ENCODE measurements at regions not wholly inside any gene's neighbourhood (a gene's known extent, or its start where the extent isn't known, plus 50 kb on each side); places are given as distances from the start of the nearest gene placed in this dataset.
"Not testable (repeated sequence)": the region's sequence is repeated elsewhere in the genome, so short reads cannot be mapped to it uniquely, and the experiment has no call there.

DNA sequence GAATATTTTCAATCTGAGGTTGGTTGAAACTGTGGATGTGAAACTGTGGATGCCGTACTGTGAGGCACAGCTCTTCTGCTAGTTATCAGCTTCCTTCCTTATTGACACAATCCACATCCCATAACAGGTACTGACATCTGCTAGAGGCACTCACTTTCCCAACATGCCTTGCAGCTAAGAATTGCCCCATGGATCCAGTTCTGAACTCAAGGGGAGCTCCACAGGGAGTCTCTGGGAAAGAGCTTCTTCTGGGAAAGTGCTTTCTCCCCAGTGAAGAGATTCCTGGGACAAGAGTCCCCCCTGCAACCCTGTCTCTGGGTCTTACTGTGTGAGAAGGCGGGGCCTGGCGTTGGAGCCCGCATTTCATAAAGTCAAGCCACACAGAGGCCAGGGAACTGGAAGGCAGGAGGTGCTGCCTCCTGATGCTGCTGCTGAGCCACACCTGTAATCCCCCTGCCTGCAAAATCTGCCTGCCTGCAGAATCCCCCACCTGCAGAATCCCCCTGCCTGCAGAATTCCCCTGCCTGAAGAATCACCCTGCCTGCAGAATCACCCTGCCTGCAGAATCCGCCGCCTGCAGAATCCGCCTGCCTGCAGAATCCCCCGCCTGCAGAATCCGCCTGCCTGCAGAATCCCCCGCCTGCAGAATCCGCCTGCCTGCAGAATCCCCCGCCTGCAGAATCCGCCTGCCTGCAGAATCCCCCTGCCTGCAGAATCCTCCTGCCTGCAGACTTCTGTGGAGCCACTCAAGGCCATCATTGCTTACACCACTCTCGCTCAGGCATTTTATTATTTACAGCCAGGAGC lies 305.4 kb downstream of the FOXL1 start:
- H3K4me1 ChIP-seq, result peaks cover 8% of the 10 kb centered on the region; the same call in 1 of the 2 replicates
- no peak overlapping the region for H3K4me2 ChIP-seq
- peaks cover 10% of the 10 kb centered on the region for H3K27me3 ChIP-seq
- no peak overlapping the region for H3K4me3 ChIP-seq
- no peak for TF ChIP-seq Cebpa-rat (IDR thresholded peaks at IDR 0.05)
- H4K20me1 ChIP-seq, result no peaks in the 10 kb centered on the region
- no peaks in the 10 kb centered on the region for H3K9me3 ChIP-seq
- no peaks in the 10 kb centered on the region for H3K36me3 ChIP-seq
- no peak overlapping the region for H3K9ac ChIP-seq
- no peak overlapping the region for H3K27ac ChIP-seq

DNA sequence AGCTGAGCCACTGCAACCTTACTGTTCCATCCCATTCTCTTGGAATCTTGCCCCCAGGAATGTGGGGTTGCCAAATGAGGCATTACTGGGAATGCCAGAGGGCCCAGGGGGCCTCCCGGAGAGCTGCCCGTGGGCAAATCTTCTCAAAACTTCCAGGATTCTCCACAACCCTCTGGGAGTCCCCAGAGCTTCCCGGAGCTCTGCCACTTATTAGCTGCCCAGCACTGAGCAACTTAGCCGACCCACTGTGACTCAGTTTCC lies 306.0 kb downstream of the FOXL1 start:
- TF ChIP-seq Cebpa-rat (IDR thresholded peaks at IDR 0.05), result no peak
- H3K36me3 ChIP-seq, result no peaks in the 10 kb centered on the region
- H3K27me3 ChIP-seq, result peaks cover 4% of the 10 kb centered on the region
- H3K4me3 ChIP-seq, result no peak overlapping the region
- peaks cover 8% of the 10 kb centered on the region; the same call in 1 of the 2 replicates for H3K4me1 ChIP-seq
- no peak overlapping the region for H3K27ac ChIP-seq
- H3K9ac ChIP-seq, result no peak overlapping the region
- no peaks in the 10 kb centered on the region for H4K20me1 ChIP-seq
- no peak overlapping the region for H3K4me2 ChIP-seq
- no peaks in the 10 kb centered on the region for H3K9me3 ChIP-seq

GRCh38 chr16:86885139-86885538 lies 306.8 kb downstream of the FOXL1 start:
- no peak overlapping the region for H3K27ac ChIP-seq
- no peak overlapping the region for H3K4me2 ChIP-seq
- no peak overlapping the region for H3K9ac ChIP-seq
- no peaks in the 10 kb centered on the region for H3K9me3 ChIP-seq
- H3K27me3 ChIP-seq, result no peaks in the 10 kb centered on the region
- H3K4me3 ChIP-seq, result no peak overlapping the region
- no peak for TF ChIP-seq Cebpa-rat (IDR thresholded peaks at IDR 0.05)
- H4K20me1 ChIP-seq, result no peaks in the 10 kb centered on the region
- no peaks in the 10 kb centered on the region for H3K36me3 ChIP-seq
- peaks cover 8% of the 10 kb centered on the region; the same call in 1 of the 2 replicates for H3K4me1 ChIP-seq

DNA sequence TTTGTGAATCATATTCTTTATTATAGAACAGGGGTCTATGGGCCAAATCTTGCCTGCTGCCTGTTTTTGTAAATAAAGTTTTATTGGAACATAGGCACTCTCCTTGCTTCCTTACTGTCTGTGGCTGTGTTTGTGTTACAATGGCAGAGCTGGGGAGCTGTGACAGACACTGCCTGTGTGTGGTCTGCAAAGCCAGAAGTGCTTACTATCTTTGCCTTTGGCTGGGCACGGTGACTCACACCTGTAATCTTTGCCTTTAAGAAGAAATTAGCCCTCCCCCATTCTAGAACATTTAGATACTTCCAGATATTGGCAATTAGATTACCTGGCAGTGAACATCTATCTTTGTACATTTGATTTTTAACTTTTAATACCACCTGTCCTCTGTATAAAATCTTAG lies 308.3 kb downstream of the FOXL1 start:
- H3K27ac ChIP-seq, result no peak overlapping the region
- no peak overlapping the region for H3K4me3 ChIP-seq
- no peaks in the 10 kb centered on the region for H3K36me3 ChIP-seq
- peaks cover 8% of the 10 kb centered on the region; the same call in 1 of the 2 replicates for H3K4me1 ChIP-seq
- no peak for TF ChIP-seq Cebpa-rat (IDR thresholded peaks at IDR 0.05)
- H4K20me1 ChIP-seq, result no peaks in the 10 kb centered on the region
- H3K9ac ChIP-seq, result no peak overlapping the region
- no peak overlapping the region for H3K4me2 ChIP-seq
- no peaks in the 10 kb centered on the region for H3K27me3 ChIP-seq
- no peaks in the 10 kb centered on the region for H3K9me3 ChIP-seq

GRCh38 chr16:86887416-86887815 lies 309.1 kb downstream of the FOXL1 start:
- no peaks in the 10 kb centered on the region for H4K20me1 ChIP-seq
- H3K4me1 ChIP-seq, result peaks cover 7% of the 10 kb centered on the region; the same call in 1 of the 2 replicates
- TF ChIP-seq Cebpa-rat (IDR thresholded peaks at IDR 0.05), result no peak
- no peak overlapping the region for H3K27ac ChIP-seq
- no peak overlapping the region for H3K4me2 ChIP-seq
- no peak overlapping the region for H3K4me3 ChIP-seq
- H3K36me3 ChIP-seq, result no peaks in the 10 kb centered on the region
- no peaks in the 10 kb centered on the region for H3K27me3 ChIP-seq
- no peak overlapping the region for H3K9ac ChIP-seq
- H3K9me3 ChIP-seq, result no peaks in the 10 kb centered on the region

DNA sequence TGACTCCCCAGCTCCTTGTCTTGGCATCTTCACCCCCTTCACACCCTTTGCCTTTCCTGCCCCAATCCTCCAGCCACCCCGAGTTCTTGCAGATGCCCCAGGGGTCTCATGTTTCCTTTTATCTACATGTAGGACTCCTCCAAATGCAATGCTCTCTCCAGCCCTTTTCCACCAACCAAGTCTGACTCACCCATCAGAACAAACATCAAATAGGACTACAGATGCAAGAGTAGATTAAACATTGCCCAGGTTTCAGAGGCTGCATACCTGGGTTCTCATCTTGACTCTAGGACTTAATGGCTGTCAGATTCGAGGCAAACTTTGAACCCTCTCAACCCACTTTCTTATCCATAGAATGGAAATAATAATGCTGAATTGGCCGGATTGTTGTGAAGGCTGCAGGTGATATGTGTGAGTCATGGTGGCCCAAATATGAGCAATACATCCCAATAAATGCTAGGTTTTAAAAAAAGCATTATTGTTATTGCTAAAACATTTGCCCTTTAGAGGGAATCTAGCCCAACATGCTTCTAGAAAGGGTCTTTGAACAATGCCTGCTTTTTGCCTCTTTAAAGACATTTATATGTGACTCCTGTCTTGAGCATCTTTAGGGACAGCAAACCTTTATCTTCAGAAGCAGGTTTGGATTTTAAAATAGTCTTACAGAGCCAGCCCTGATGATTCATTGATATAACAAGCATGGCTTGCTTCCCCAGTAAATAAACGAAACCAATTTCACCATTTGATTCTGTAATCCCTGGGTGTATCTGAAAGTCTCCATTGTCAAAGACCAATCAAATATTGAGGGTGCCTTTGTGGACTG lies 310.1 kb downstream of the FOXL1 start:
- Histone ChIP-seq H3K4me2 (no peak overlapping the region), H3K27me3 (no peaks in the 10 kb centered on the region), H3K4me3 (no peak overlapping the region), H3K9ac (no peak overlapping the region), H4K20me1 (no peaks in the 10 kb centered on the region), H3K27ac (no peak overlapping the region), H3K36me3 (no peaks in the 10 kb centered on the region), H3K4me1 (no peaks in the 10 kb centered on the region), H3K9me3 (no peaks in the 10 kb centered on the region)
- no peak for TF ChIP-seq Cebpa-rat (IDR thresholded peaks at IDR 0.05)

DNA sequence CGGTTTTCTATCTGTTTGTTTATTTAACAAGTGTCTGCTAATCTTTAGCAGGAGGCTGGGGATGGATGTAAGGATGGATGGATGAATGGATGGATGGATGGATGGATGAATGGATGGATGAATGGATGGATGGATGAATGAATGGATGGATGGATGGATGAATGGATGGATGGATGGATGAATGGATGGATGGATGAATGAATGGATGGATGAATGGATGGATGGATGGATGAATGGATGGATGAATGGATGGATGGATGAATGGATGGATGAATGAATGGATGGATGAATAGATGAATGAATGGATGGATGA lies 310.7 kb downstream of the FOXL1 start:
- H3K36me3 ChIP-seq, H3K27me3 ChIP-seq, H4K20me1 ChIP-seq, H3K27ac ChIP-seq, H3K4me1 ChIP-seq, H3K4me2 ChIP-seq, H3K9me3 ChIP-seq, H3K9ac ChIP-seq, H3K4me3 ChIP-seq: not testable (repeated sequence)

DNA sequence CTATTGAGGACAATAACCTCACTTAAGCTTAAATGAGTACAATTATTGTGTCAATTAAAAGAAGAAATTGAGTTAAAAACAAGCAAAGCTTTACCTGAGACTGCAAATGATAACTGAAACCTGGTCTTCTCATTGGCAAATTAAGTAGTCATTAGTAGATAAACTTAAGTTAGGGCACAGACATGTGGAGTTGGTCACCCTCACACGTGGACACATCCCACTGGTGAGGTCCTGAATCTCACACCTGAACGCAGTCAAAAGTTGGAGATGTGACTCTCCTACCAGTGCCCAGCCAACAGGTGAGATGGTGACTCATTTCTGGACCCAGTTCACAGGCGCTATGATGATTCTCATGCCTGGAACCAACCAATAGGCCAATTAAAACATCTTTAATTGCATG lies 311.6 kb downstream of the FOXL1 start:
- Histone ChIP-seq H3K4me1 (no peaks in the 10 kb centered on the region), H3K4me3 (no peak overlapping the region), H3K4me2 (no peak overlapping the region), H3K9ac (no peak overlapping the region), H3K27me3 (no peaks in the 10 kb centered on the region), H3K27ac (no peak overlapping the region), H3K36me3 (no peaks in the 10 kb centered on the region), H3K9me3 (no peaks in the 10 kb centered on the region), H4K20me1 (no peaks in the 10 kb centered on the region)
- no peak for TF ChIP-seq Cebpa-rat (IDR thresholded peaks at IDR 0.05)

GRCh38 chr16:86891121-86891520 lies 312.8 kb downstream of the FOXL1 start:
- H3K36me3 ChIP-seq, result no peaks in the 10 kb centered on the region
- no peak overlapping the region for H3K9ac ChIP-seq
- no peak overlapping the region for H3K4me3 ChIP-seq
- H3K4me1 ChIP-seq, result no peaks in the 10 kb centered on the region
- no peaks in the 10 kb centered on the region for H4K20me1 ChIP-seq
- no peaks in the 10 kb centered on the region for H3K9me3 ChIP-seq
- H3K4me2 ChIP-seq, result no peak overlapping the region
- H3K27me3 ChIP-seq, result no peaks in the 10 kb centered on the region
- TF ChIP-seq Cebpa-rat (IDR thresholded peaks at IDR 0.05), result no peak
- no peak overlapping the region for H3K27ac ChIP-seq

- TF ChIP-seq Cebpa-rat (IDR thresholded peaks at IDR 0.05), result no peak
- H3K36me3 ChIP-seq, result no peaks in the 10 kb centered on the region
- H3K27ac ChIP-seq, result no peak overlapping the region
- no peaks in the 10 kb centered on the region for H3K9me3 ChIP-seq
- no peaks in the 10 kb centered on the region for H3K4me1 ChIP-seq
- no peak overlapping the region for H3K4me3 ChIP-seq
- no peak overlapping the region for H3K9ac ChIP-seq
- no peaks in the 10 kb centered on the region for H3K27me3 ChIP-seq
- no peak overlapping the region for H3K4me2 ChIP-seq
- H4K20me1 ChIP-seq, result no peaks in the 10 kb centered on the region
These were observed 313.3 kb downstream of the FOXL1 start for GRCh38 chr16:86891631-86892030.

Data from BLaER1 (cell line).